GM18526 (cell line): ENCODE measurements at regions not wholly inside any gene's neighbourhood (a gene's known extent, or its start where the extent isn't known, plus 50 kb on each side); places are given as distances from the start of the nearest gene placed in this dataset.

Source experiments
- POLR2A ChIP-seq: IDR thresholded peaks from 3 replicates; pipeline ENCODE4 v1.6.1; 2011; ENCODE audit not compliant: insufficient read length; ENCODE audit errors: extremely low read depth

DNA sequence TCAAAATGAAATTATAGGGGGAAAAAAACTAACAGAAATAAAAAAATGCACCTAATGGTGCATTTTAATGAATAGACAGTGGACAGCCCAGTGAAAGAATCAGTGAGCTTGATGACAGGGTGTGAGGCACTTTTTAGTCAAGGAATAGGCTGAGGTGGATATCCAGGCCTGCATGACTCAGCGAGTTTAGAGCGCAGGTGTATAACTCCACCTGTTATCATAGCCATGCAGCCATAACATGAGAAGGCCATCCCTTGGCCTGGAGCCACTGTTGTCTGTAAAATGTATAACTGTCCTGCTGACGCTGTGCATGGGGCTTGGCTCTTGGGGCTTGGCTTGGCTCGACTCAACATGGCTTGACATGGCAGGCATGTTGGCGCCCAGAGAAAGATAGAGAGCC lies 331.5 kb upstream of the NOX3 start:
- TF ChIP-seq POLR2A = no peak

- TF ChIP-seq POLR2A = no peak
Measured at GRCh38 chr6:155786528-155786927, 330.9 kb upstream of the NOX3 start.

DNA sequence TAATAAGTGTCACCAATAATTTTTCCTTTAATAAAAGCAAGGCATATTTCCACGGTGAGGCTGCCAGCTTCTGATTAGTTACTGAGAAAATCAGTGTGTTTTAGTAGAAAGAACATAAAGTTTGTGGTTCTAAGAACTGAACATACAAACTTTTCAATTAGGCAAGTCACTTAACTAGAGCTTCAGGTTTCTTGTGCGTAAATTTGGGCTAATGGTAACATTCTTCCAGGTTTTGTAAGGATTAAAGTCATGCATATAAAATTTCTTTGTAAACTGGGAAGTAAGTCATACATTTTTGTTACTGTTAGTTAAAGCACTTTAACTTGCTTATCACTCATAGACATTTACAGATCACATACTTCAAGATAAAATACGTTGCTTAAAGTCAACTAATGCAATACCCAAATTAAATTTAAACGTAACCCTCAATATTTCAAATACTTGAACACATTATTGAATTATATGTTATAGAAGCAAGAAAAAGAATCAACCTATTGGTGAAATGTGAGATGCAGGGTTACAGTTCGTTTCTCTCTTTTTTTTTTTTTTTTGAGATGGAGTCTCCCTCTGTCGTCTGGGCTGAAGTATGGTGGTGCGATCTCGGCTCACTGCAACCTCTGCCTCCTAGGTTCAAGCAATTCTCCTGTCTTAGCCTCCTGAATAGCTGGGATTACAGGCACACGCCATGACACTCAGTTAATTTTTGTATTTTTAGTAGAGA lies 327.3 kb upstream of the NOX3 start:
- no peak for TF ChIP-seq POLR2A

DNA sequence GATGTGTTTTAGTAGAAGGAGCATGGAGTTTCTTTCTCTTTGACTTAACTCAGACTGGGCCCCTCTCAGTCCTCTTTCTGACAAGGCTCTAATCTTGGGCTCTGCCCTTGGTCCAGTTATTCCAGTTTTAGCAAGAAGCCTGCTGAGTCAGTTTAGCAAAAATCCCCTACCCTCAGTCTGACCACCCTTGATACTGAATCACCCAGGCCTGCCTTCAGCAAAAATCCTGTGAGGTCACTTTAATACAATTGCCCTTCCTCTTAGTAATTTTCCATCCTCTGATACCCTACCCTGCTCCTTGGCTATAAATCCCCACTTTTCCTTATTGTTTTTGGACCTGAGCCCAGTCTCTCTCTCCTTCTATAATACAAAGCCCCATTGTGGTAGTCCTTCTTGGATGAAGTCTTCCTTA lies 326.7 kb upstream of the NOX3 start:
- TF ChIP-seq POLR2A = no peak

DNA sequence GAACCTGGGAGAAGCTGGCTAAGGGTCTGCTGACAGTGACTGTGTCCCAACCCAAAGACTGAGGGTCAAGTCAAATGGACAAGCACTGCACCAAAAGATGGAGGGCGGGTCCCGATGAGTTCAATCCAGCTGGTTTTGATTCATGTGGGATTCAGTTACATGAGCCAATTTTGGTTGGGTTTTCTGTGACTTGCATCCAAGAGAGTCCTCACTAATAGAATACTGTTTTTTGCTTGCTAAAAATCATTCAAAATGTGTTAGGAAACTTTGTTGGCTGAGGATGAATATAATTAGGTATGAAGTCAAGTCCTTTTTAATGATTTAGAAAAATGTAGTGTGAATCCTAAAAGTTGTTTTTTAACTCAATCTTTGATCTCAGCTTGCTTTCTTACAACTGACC lies 323.8 kb upstream of the NOX3 start:
- no peak for TF ChIP-seq POLR2A

GRCh38 chr6:155778336-155778735 lies 322.7 kb upstream of the NOX3 start:
- TF ChIP-seq POLR2A = no peak

- TF ChIP-seq POLR2A = no peak
Measured at GRCh38 chr6:155771822-155772221, 316.2 kb upstream of the NOX3 start.

GRCh38 chr6:155770856-155771255 lies 315.2 kb upstream of the NOX3 start:
- TF ChIP-seq POLR2A = no peak

DNA sequence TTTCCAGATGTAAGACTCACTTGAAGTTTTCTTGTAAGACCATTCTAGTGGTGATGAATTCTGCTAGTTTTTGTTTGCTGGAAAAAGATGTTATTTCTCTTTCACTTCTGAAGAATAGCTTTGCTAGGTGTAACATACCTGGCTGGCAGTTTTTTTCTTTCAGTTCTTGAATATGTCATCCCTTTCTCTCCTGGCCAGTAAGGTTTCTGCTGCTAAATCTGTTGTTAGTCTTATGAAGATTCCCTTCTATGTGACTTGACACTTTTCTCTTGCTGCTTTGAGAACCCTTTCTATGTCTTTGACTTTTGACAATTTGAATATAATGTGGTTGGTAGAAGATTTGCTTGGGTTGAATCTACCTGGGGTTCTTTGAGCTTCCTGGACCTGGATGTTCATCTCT lies 314.7 kb upstream of the NOX3 start:
- TF ChIP-seq POLR2A = no peak

DNA sequence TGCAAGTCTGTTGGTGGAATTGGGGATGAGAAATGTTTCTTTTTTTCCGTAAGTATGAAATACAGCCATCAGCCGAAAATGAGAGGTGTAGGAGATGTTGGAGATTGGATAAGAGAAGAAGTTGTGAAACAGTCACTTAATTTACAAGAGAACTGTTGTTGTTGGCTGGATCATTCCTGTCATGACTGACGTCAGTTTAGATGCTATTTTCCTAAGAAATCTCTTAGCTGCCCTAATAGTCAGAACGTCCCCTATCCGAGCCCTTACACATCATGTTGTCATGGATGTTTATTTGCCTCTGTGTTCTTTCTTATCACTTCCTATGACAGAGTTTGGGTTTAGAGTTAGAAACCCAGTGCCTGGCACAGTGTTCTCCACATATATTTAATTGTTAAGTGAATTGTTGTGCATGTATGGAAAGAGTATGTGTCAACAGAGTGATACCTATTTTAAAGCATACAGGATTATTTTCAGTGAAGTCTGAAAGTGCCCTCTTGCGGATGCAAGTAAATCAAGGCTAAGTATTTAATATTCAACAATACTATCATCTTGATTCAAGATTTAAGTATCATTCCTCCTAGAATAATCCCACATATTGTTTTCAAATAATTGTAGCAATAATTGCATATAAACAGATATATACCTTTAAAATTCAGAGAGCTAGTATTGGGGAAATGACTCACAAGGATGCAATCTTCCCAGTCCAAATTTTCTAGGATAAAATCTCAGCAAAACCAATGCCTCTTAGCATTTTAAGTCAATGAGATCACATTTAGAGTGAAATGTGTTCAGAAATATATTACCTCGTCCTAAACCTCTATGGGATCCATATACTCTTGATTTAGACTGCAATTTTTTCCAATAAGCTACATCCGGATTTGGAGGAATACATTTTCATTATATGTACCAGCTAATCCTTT lies 309.9 kb upstream of the NOX3 start:
- no peak for TF ChIP-seq POLR2A

DNA sequence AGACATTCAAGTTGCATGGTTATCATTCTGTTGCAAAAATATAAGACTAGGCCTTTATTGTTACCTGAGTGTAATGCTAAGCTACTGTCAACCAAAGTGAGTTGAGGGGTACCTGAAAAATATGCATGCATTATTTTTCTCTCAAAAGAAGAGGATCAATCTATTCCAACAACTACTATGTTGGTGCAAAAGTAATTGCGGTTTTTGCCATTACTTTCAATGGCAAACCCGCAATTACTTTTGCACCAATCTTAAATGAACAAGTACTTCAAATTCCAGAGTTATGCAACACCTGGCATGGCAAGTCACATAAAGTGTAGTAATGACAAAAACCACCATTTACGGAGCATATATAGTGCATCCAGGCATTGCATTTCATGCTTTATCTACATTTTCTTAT lies 307.0 kb upstream of the NOX3 start:
- no peak for TF ChIP-seq POLR2A

DNA sequence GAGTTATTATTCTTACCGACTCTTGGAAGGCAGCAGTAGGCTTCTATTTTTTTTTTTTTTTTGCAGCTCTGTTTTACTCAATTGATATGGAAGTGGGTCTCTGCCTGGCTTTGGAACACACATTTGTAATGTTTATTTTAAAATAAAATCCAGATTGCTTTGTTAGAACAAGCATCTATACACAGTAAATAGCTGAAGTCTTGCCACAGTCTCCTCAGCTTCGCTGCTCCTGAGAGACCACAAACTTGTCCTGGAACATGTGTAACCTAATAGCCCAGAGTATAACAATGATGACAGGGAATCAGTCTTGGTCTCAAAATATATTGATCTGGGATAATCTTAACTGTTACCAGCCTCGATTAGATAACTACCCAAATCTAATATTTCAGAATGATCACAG lies 299.8 kb upstream of the NOX3 start:
- no peak for TF ChIP-seq POLR2A

DNA sequence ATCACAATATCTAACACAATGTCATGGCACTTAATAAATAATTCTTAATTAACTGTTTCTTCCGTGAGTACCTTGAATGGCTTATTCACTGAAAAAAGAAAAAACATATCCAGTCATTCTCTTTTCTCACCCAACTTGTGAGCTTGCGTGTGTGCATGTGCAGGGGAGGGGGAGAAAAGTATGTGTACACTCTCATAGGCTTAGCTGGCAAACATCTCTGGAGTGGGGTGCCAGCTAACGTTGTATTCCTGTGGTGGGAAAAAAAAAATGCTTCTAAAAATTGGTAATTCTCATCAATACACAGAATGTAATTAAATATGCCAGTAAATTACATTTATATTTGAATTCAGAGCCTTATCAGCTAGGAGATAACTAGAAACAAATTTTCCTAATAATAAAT lies 291.9 kb upstream of the NOX3 start:
- no peak for TF ChIP-seq POLR2A

DNA sequence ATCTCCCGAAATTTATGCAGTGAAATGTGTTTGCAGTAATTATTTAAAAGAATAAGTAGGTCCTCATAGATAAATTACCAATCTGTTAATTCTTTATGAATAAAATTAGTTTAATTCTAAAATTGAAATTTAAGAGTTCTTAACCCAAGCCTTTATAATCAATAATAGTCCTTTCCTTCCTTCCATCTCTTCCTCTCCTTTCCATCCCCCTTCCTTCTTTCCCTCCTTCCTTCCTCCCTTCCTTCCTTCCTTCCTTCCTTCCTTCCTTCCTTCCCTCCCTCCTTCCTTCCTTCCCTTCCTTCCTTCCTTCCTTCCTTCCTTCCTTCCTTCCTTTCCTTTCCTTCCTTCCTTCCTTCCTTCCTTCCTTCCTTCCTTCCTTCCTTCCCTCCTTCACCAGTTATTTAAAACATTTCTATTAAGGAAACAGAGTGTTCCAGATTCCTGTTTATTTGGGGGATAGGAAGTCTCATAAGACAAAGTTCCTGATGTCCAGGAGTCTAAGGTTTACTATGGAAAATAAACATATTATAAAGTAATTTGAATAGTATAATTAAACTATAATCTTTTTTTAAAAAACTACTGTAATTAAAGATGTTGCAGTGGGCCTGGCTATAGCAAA lies 285.3 kb upstream of the NOX3 start:
- no peak for TF ChIP-seq POLR2A

DNA sequence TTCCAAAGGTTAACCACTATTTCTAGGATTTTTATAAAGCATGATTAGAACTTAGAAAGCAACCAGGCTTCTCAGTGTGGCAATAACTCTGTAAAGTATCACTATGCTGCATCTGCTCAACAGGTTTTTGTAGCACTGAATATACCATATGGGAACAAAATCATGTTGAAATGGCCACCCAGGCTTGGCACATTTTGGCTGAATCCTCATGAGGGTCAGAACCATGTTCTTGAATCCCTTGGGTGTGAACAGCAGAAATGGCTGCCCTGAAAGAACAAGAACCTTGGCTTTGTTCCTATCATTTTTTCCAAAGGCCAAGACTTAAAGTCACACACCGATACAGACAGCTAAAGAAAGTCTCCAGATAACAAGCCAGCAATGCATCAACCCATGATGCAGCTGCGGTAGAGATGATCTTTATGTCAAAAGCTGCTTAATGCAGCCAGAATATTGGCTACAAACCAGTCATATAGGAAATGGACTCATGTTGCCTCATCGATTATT lies 283.0 kb upstream of the NOX3 start:
- no peak for TF ChIP-seq POLR2A

DNA sequence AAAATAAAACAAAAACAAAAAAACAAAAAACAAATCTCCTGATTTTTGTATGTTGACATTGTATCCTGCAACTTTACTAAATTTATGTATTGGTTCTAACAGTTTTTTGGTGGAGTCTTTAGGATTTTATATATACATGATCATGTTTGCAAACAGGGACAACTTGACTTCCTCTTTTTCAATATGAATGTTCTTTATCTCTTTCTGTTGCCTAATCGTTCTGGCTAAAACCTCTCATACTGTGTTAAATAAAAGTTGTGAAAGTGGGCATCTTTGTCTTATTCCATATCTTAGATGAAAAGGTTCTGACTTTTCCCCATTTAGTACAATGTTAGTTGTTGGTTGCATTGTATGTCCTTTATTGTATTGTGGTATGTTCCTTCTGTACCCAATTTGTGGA lies 261.7 kb upstream of the NOX3 start:
- no peak for TF ChIP-seq POLR2A

DNA sequence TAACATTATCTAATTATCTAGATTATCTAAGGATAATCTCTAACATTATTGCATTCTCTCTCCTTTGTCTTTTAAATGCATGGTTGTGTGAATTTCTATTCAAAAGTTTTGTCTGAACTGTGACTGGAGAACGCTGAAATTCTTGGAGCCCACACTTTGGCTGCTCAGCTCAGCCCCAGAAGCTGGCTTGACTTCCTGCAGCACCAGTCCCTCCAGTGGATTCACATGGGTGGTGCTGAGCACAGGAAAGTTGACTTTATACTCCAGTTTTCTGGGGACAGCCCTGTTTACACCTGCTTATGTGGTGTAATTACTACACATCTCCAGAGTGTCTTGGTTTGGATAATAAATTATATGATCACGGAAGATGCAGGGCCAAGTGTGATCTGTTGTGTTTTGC lies 255.1 kb upstream of the NOX3 start:
- TF ChIP-seq POLR2A = no peak

DNA sequence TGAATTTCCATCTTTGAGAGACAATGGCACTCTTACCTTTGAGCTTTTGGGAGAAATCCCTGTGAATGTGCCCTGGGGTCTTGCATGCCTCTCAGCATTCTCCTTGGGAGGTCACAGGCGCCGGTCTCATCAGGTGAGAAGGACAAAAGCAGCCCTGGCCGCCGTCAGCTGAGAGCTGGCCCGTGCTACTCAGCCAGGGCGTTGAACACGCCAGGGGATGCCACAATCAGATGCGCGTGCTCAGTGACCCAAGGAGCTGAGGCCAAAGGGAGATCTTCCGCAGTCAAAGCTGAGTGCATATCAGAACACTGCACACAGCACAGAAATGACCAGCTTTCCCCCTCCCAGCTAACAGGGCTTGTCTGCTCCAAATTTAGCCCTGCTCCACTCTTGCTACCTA lies 253.6 kb upstream of the NOX3 start:
- TF ChIP-seq POLR2A = no peak
